DND-41 (cell line): ENCODE measurements at regions not wholly inside any gene's neighbourhood (a gene's known extent, or its start where the extent isn't known, plus 50 kb on each side); places are given as distances from the start of the nearest gene placed in this dataset.

Source experiments
- CTCF ChIP-seq: IDR thresholded peaks from 2 replicates; pipeline ENCODE4 v1.5.1; 2012; ENCODE audit warnings: borderline replicate concordance, low read length, moderate library complexity, mild to moderate bottlenecking; ENCODE audit not compliant: poor library complexity, severe bottlenecking; ENCODE audit errors: extremely low read depth
- EZH2 ChIP-seq: IDR thresholded peaks from 3 replicates; pipeline ENCODE4 v1.6.1; 2012; ENCODE audit warnings: borderline replicate concordance, low read depth, mild to moderate bottlenecking, moderate library complexity, low read length, inconsistent platforms; ENCODE audit not compliant: severe bottlenecking

GRCh38 chr4:14149176-14150053 lies 521.9 kb upstream of the BOD1L1 start:
- TF ChIP-seq CTCF (no peak), EZH2 (no peak)
